Tibial nerve (tissue), 4 donors: ENCODE measurements at regions not wholly inside any gene's neighbourhood (a gene's known extent, or its start where the extent isn't known, plus 50 kb on each side); places are given as distances from the start of the nearest gene placed in this dataset.

Experiments used
- DNase-seq, 2 donors: peaks; one replicate each; pipeline ENCODE4 v3.0.0-alpha.2; 2019; ENCODE audit warnings: low spot score in 2 of 2
- H3K27ac ChIP-seq, 4 donors: fragments of 200-600 bp; sonication (generic) in 3 of 4; one replicate each; pipeline ENCODE4 v1.5.1; 2017 to 2019; ENCODE audit warnings: mild to moderate bottlenecking in 1 of 4
- H3K27me3 ChIP-seq, 2 donors: fragments of 200-600 bp; sonication (generic) in 1 of 2; one replicate each; pipeline versions ENCODE4 v1.5.1 to v1.6.0; 2017 to 2019
- H3K36me3 ChIP-seq, 3 donors: fragments of 200-600 bp; sonication (generic); one replicate each; pipeline ENCODE4 v1.5.1; 2018 to 2019
- H3K4me1 ChIP-seq, 4 donors: fragments of 200-600 bp; sonication (generic) in 3 of 4; one replicate each; pipeline ENCODE4 v1.5.1; 2017 to 2019
- H3K4me3 ChIP-seq, 4 donors: fragments of 200-600 bp; sonication (generic) in 3 of 4; one replicate each; pipeline ENCODE4 v1.5.1; 2017 to 2019; ENCODE audit warnings: mild to moderate bottlenecking in 1 of 4, moderate library complexity in 1 of 4
- H3K9me3 ChIP-seq, 4 donors: fragments of 200-600 bp; sonication (generic) in 3 of 4; one replicate each; pipeline ENCODE4 v1.5.1; 2017 to 2019
- CTCF ChIP-seq, 5 experiments: fragments of 200-600 bp in 3 of 5; fragments of 450-650 bp in 2 of 5; sonication (generic) in 3 of 5; IDR thresholded peaks; one replicate each; pipeline ENCODE4 v1.5.1; 2016 to 2019; ENCODE audit warnings: antibody characterized with exemption in 5 of 5, mild to moderate bottlenecking in 3 of 5, moderate library complexity in 2 of 5
- EP300 ChIP-seq, 2 donors: sonication (generic); formaldehyde crosslinking; IDR thresholded peaks; one replicate each; pipeline ENCODE4 v1.6.1; 2017; ENCODE audit warnings: antibody characterized with exemption in 2 of 2, mild to moderate bottlenecking in 1 of 2
- POLR2A ChIP-seq, 2 donors: fragments of 450-650 bp; IDR thresholded peaks; one replicate each; pipeline ENCODE4 v1.6.1; 2017; ENCODE audit warnings: antibody characterized with exemption in 2 of 2, mild to moderate bottlenecking in 2 of 2, moderate library complexity in 2 of 2
- WGBS, 2 donors: methylation state at CpG; one replicate each; pipeline ENCODE4 v1.1.5; 2018; 5-methylcytosine and 5-hydroxymethylcytosine counted together

- TF ChIP-seq EP300 (IDR thresholded peaks at IDR 0.05) (no peak), CTCF (IDR thresholded peaks at IDR 0.05) (no peak), POLR2A (IDR thresholded peaks at IDR 0.05) (no peak)
- Histone ChIP-seq H3K27ac (no peak overlapping the region), H3K36me3 (no peaks in the 10 kb centered on the region), H3K9me3 (no peaks in the 10 kb centered on the region), H3K4me3 (no peak overlapping the region), H3K27me3 (no peaks in the 10 kb centered on the region), H3K4me1 (no peaks in the 10 kb centered on the region)
- no peak for DNase-seq
- 57 to 65% methylated on average over 3 of the region's 3 CpGs for WGBS, 2 donors
These were observed 781.6 kb downstream of the ADGRL2 start for GRCh38 chr1:82582347-82582746.

- Histone ChIP-seq H3K27me3 (no peaks in the 10 kb centered on the region), H3K4me3 (no peak overlapping the region), H3K27ac (no peak overlapping the region), H3K9me3 (no peaks in the 10 kb centered on the region), H3K4me1 (no peaks in the 10 kb centered on the region), H3K36me3 (no peaks in the 10 kb centered on the region)
- no peak for DNase-seq
- no peak for TF ChIP-seq POLR2A (IDR thresholded peaks at IDR 0.05)
- TF ChIP-seq EP300 (IDR thresholded peaks at IDR 0.05) = no peak
- TF ChIP-seq CTCF (IDR thresholded peaks at IDR 0.05) = no peak
- 36 to 41% methylated on average over 3 of the region's 3 CpGs for WGBS, 2 donors
These were observed 777.5 kb downstream of the ADGRL2 start for GRCh38 chr1:82578086-82578726.

- Histone ChIP-seq H3K36me3 (no peaks in the 10 kb centered on the region), H3K9me3 (no peaks in the 10 kb centered on the region), H3K4me3 (no peak overlapping the region), H3K27ac (no peak overlapping the region), H3K4me1 (peaks cover 0 to 37% (median 5%) of the 10 kb centered on the region in 4 donors), H3K27me3 (no peaks in the 10 kb centered on the region)
- no peak for DNase-seq
- 78 to 83% methylated on average over 3 of the region's 3 CpGs for WGBS, 2 donors
- no peak for TF ChIP-seq POLR2A (IDR thresholded peaks at IDR 0.05)
- no peak for TF ChIP-seq EP300 (IDR thresholded peaks at IDR 0.05)
- TF ChIP-seq CTCF (IDR thresholded peaks at IDR 0.05) = no peak
These were observed 766.6 kb downstream of the ADGRL2 start for GRCh38 chr1:82567348-82567747.

GRCh38 chr1:82565546-82565945, 764.8 kb downstream of the ADGRL2 start:
- Histone ChIP-seq H3K27me3 (no peaks in the 10 kb centered on the region), H3K4me1 (peaks cover 0 to 45% (median 5%) of the 10 kb centered on the region in 4 donors), H3K4me3 (no peak overlapping the region), H3K27ac (no peak overlapping the region), H3K36me3 (no peaks in the 10 kb centered on the region), H3K9me3 (no peaks in the 10 kb centered on the region)
- TF ChIP-seq EP300 (IDR thresholded peaks at IDR 0.05) (no peak), POLR2A (IDR thresholded peaks at IDR 0.05) (no peak), CTCF (IDR thresholded peaks at IDR 0.05) (no peak)
- WGBS, 2 donors = 35 to 49% methylated on average over 6 of the region's 6 CpGs
- peak in 1 of 2 donors; percentile 13 for DNase-seq

- no peak overlapping the region for H3K27ac ChIP-seq
These were observed 764.4 kb downstream of the ADGRL2 start for GRCh38 chr1:82565146-82565545.

More at GRCh38 chr1:82565146-82565545, 764.4 kb downstream of the ADGRL2 start:
- DNase-seq = peak in 1 of 2 donors; percentile 19
- Histone ChIP-seq H3K27me3 (no peaks in the 10 kb centered on the region), H3K4me1 (peaks cover 0 to 45% (median 5%) of the 10 kb centered on the region in 4 donors), H3K36me3 (no peaks in the 10 kb centered on the region), H3K9me3 (no peaks in the 10 kb centered on the region), H3K4me3 (no peak overlapping the region)
- WGBS, 2 donors = 63 to 73% methylated on average over 3 of the region's 3 CpGs
- TF ChIP-seq EP300 (IDR thresholded peaks at IDR 0.05) = no peak
- TF ChIP-seq CTCF (IDR thresholded peaks at IDR 0.05) = no peak
- TF ChIP-seq POLR2A (IDR thresholded peaks at IDR 0.05) = no peak
